Panc1 (cell line): ENCODE measurements at regions not wholly inside any gene's neighbourhood (a gene's known extent, or its start where the extent isn't known, plus 50 kb on each side); places are given as distances from the start of the nearest gene placed in this dataset.

Source experiments
- POLR2AphosphoS5 ChIP-seq: IDR thresholded peaks from 2 replicates; pipeline ENCODE4 v1.6.1; 2012; ENCODE audit warnings: mild to moderate bottlenecking, low read depth, low read length, moderate library complexity
- SIN3A ChIP-seq: IDR thresholded peaks from 2 replicates; pipeline ENCODE4 v1.6.1; 2012; ENCODE audit warnings: low read depth, mild to moderate bottlenecking, low read length, moderate library complexity, borderline replicate concordance; ENCODE audit not compliant: insufficient read depth
- TF ChIP-seq, protein P1 (sequence below), 2 experiments: IDR thresholded peaks; 2 replicates each; pipeline ENCODE4 v1.6.1; 2011 to 2012; ENCODE audit warnings: low read depth in 2 of 2, control low read depth in 1 of 2, low read length in 1 of 2, mild to moderate bottlenecking in 1 of 2, moderate library complexity in 1 of 2; ENCODE audit not compliant: insufficient read depth in 1 of 2
- TF ChIP-seq, protein P2 (sequence below): fragments of 450-650 bp; IDR thresholded peaks from 2 replicates; pipeline ENCODE4 v1.5.1; 2017; ENCODE audit warnings: mild to moderate bottlenecking

DNA sequence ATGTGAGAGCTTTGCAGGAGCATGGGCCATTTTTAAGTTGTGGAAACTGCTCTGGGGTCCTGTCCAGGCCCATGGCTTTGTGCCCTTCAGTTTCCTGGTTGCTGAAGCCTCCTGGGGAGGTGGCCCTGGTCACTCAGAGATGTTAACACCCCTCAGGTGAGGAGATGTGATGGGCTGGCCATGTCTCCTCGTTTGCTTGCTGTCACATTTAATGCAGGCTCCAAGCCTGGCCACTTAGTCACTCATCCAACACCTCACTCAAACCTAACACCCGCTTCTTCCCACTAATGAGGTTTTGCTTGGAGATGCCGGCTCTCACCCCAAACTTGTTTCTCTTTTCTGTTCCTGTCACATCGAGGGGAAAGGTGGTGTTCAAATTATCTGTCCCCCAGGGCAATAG, 192.7 kb downstream of the PTPRU start:
- TF ChIP-seq, protein P1, sequence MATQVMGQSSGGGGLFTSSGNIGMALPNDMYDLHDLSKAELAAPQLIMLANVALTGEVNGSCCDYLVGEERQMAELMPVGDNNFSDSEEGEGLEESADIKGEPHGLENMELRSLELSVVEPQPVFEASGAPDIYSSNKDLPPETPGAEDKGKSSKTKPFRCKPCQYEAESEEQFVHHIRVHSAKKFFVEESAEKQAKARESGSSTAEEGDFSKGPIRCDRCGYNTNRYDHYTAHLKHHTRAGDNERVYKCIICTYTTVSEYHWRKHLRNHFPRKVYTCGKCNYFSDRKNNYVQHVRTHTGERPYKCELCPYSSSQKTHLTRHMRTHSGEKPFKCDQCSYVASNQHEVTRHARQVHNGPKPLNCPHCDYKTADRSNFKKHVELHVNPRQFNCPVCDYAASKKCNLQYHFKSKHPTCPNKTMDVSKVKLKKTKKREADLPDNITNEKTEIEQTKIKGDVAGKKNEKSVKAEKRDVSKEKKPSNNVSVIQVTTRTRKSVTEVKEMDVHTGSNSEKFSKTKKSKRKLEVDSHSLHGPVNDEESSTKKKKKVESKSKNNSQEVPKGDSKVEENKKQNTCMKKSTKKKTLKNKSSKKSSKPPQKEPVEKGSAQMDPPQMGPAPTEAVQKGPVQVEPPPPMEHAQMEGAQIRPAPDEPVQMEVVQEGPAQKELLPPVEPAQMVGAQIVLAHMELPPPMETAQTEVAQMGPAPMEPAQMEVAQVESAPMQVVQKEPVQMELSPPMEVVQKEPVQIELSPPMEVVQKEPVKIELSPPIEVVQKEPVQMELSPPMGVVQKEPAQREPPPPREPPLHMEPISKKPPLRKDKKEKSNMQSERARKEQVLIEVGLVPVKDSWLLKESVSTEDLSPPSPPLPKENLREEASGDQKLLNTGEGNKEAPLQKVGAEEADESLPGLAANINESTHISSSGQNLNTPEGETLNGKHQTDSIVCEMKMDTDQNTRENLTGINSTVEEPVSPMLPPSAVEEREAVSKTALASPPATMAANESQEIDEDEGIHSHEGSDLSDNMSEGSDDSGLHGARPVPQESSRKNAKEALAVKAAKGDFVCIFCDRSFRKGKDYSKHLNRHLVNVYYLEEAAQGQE (IDR thresholded peaks at IDR 0.05; ENCODE audit: insufficient read depth in 1 of 2, low read depth in 2 of 2, low read length in 1 of 2): no peak
- TF ChIP-seq, protein P2, sequence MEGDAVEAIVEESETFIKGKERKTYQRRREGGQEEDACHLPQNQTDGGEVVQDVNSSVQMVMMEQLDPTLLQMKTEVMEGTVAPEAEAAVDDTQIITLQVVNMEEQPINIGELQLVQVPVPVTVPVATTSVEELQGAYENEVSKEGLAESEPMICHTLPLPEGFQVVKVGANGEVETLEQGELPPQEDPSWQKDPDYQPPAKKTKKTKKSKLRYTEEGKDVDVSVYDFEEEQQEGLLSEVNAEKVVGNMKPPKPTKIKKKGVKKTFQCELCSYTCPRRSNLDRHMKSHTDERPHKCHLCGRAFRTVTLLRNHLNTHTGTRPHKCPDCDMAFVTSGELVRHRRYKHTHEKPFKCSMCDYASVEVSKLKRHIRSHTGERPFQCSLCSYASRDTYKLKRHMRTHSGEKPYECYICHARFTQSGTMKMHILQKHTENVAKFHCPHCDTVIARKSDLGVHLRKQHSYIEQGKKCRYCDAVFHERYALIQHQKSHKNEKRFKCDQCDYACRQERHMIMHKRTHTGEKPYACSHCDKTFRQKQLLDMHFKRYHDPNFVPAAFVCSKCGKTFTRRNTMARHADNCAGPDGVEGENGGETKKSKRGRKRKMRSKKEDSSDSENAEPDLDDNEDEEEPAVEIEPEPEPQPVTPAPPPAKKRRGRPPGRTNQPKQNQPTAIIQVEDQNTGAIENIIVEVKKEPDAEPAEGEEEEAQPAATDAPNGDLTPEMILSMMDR: no peak
- TF ChIP-seq POLR2AphosphoS5: no peak
- TF ChIP-seq SIN3A: no peak
